Effector memory CD8-positive, alpha-beta T cell (primary cell): ENCODE measurements at regions not wholly inside any gene's neighbourhood (a gene's known extent, or its start where the extent isn't known, plus 50 kb on each side); places are given as distances from the start of the nearest gene placed in this dataset.
"Not testable (repeated sequence)": the region's sequence is repeated elsewhere in the genome, so short reads cannot be mapped to it uniquely, and the experiment has no call there.

Experiments used
- ATAC-seq: fragments of 150-1000 bp; cut with Tn5 transposase; replicated peaks from 2 replicates; pipeline ENCODE4 v1.10.0; 2021; ENCODE audit warnings: mild to moderate bottlenecking, moderate library complexity
- DNase-seq, 3 experiments: peaks; one replicate each; pipeline ENCODE4 v3.0.0; 2021
- H3K27ac Mint-ChIP-seq, 2 donors: one replicate each; pipeline ENCODE4 v1.8.0; 2022; ENCODE audit warnings: mild to moderate bottlenecking in 2 of 2, mixed read lengths in 2 of 2, moderate library complexity in 2 of 2
- H3K27me3 Mint-ChIP-seq, 2 donors: one replicate each; pipeline ENCODE4 v1.8.0; 2022; ENCODE audit warnings: mixed read lengths in 2 of 2
- H3K36me3 Mint-ChIP-seq: one replicate; pipeline ENCODE4 v1.8.0; 2022; ENCODE audit warnings: mild to moderate bottlenecking, moderate library complexity, mixed read lengths; ENCODE audit not compliant: insufficient read depth
- H3K4me1 Mint-ChIP-seq, 2 donors: one replicate each; pipeline ENCODE4 v1.8.0; 2022; ENCODE audit warnings: low read depth in 2 of 2, mixed read lengths in 2 of 2
- H3K4me3 Mint-ChIP-seq, 2 donors: one replicate each; pipeline ENCODE4 v1.8.0; 2022; ENCODE audit warnings: mild to moderate bottlenecking in 2 of 2, mixed read lengths in 2 of 2, moderate library complexity in 2 of 2
- H3K9me3 Mint-ChIP-seq, 2 donors: one replicate each; pipeline ENCODE4 v1.8.0; 2022; ENCODE audit warnings: mixed read lengths in 2 of 2

- DNase-seq (no peak), ATAC-seq (no peak)
- H3K4me3 Mint-ChIP-seq = no peak overlapping the region
- no peak overlapping the region for H3K27ac Mint-ChIP-seq
- no peaks in the 10 kb centered on the region for H3K4me1 Mint-ChIP-seq
- no peaks in the 10 kb centered on the region for H3K36me3 Mint-ChIP-seq
- H3K27me3 Mint-ChIP-seq = no peaks in the 10 kb centered on the region
- no peaks in the 10 kb centered on the region for H3K9me3 Mint-ChIP-seq
Measured at GRCh38 chrX:13189380-13189779, 130.5 kb downstream of the ATXN3L start.

GRCh38 chrX:13188731-13189309, 131.0 kb downstream of the ATXN3L start:
- Mint-ChIP-seq H3K9me3 (no peaks in the 10 kb centered on the region), H3K4me3 (no peak overlapping the region), H3K27ac (no peak overlapping the region), H3K36me3 (no peaks in the 10 kb centered on the region), H3K4me1 (no peaks in the 10 kb centered on the region), H3K27me3 (no peaks in the 10 kb centered on the region)
- ATAC-seq = no peak
- DNase-seq = no peak

- H3K9me3 Mint-ChIP-seq, H3K27me3 Mint-ChIP-seq, H3K27ac Mint-ChIP-seq, H3K4me3 Mint-ChIP-seq, H3K36me3 Mint-ChIP-seq, DNase-seq, ATAC-seq, H3K4me1 Mint-ChIP-seq: not testable (repeated sequence)
Measured at GRCh38 chrX:13186643-13187042, 133.2 kb downstream of the ATXN3L start.

- ATAC-seq (no peak), DNase-seq (no peak)
- Mint-ChIP-seq H3K36me3 (no peaks in the 10 kb centered on the region), H3K27ac (no peak overlapping the region), H3K9me3 (no peaks in the 10 kb centered on the region), H3K4me3 (no peak overlapping the region), H3K27me3 (no peaks in the 10 kb centered on the region), H3K4me1 (no peaks in the 10 kb centered on the region)
Measured at GRCh38 chrX:13180807-13181206, 136.4 kb upstream of the FAM9C start.

GRCh38 chrX:13179586-13179985, 135.2 kb upstream of the FAM9C start:
- no peak overlapping the region for H3K4me3 Mint-ChIP-seq
- no peaks in the 10 kb centered on the region for H3K36me3 Mint-ChIP-seq
- ATAC-seq (no peak), DNase-seq (no peak)
- H3K4me1 Mint-ChIP-seq = no peaks in the 10 kb centered on the region
- H3K9me3 Mint-ChIP-seq = no peaks in the 10 kb centered on the region
- no peak overlapping the region for H3K27ac Mint-ChIP-seq
- no peaks in the 10 kb centered on the region for H3K27me3 Mint-ChIP-seq

- ATAC-seq = no peak
- no peaks in the 10 kb centered on the region for H3K4me1 Mint-ChIP-seq
- H3K27ac Mint-ChIP-seq = no peak overlapping the region
- H3K4me3 Mint-ChIP-seq = no peak overlapping the region
- no peaks in the 10 kb centered on the region for H3K36me3 Mint-ChIP-seq
- no peaks in the 10 kb centered on the region for H3K27me3 Mint-ChIP-seq
- H3K9me3 Mint-ChIP-seq = no peaks in the 10 kb centered on the region
- no peak for DNase-seq
Measured at GRCh38 chrX:13179100-13179499, 134.7 kb upstream of the FAM9C start.

- ATAC-seq (no peak), DNase-seq (no peak)
- Mint-ChIP-seq H3K27ac (no peak overlapping the region), H3K27me3 (no peaks in the 10 kb centered on the region), H3K4me1 (no peaks in the 10 kb centered on the region), H3K9me3 (no peaks in the 10 kb centered on the region), H3K4me3 (no peak overlapping the region), H3K36me3 (no peaks in the 10 kb centered on the region)
Measured at GRCh38 chrX:13177921-13178566, 133.6 kb upstream of the FAM9C start.

GRCh38 chrX:13175056-13175455, 130.6 kb upstream of the FAM9C start:
- H3K36me3 Mint-ChIP-seq = no peaks in the 10 kb centered on the region
- no peaks in the 10 kb centered on the region for H3K4me1 Mint-ChIP-seq

GRCh38 chrX:13170966-13171558, 126.6 kb upstream of the FAM9C start:
- no peak overlapping the region for H3K27ac Mint-ChIP-seq
- H3K4me1 Mint-ChIP-seq = peaks cover 7 to 8% of the 10 kb centered on the region in 2 donors
- H3K9me3 Mint-ChIP-seq = no peaks in the 10 kb centered on the region
- no peak overlapping the region for H3K4me3 Mint-ChIP-seq
- H3K36me3 Mint-ChIP-seq = no peaks in the 10 kb centered on the region
- no peak for ATAC-seq
- H3K27me3 Mint-ChIP-seq = no peaks in the 10 kb centered on the region
- no peak for DNase-seq

More at GRCh38 chrX:13175056-13175455, 130.6 kb upstream of the FAM9C start:
- no peak overlapping the region for H3K4me3 Mint-ChIP-seq
- H3K9me3 Mint-ChIP-seq = no peaks in the 10 kb centered on the region
- DNase-seq (no peak), ATAC-seq (no peak)
- H3K27me3 Mint-ChIP-seq = no peaks in the 10 kb centered on the region
- no peak overlapping the region for H3K27ac Mint-ChIP-seq

- ATAC-seq (no peak), DNase-seq (no peak)
- Mint-ChIP-seq H3K27ac (no peak overlapping the region), H3K4me1 (peaks cover 7 to 8% of the 10 kb centered on the region in 2 donors), H3K4me3 (no peak overlapping the region), H3K9me3 (no peaks in the 10 kb centered on the region), H3K27me3 (no peaks in the 10 kb centered on the region), H3K36me3 (no peaks in the 10 kb centered on the region)
Measured at GRCh38 chrX:13169684-13170083, 125.3 kb upstream of the FAM9C start.

GRCh38 chrX:13168269-13168668, 123.8 kb upstream of the FAM9C start:
- Mint-ChIP-seq H3K27ac (peak overlapping the region in 1 of 2 donors; percentile 90), H3K4me3 (peak overlapping the region; percentile 33 to 34), H3K27me3 (no peaks in the 10 kb centered on the region), H3K4me1 (peaks cover 7 to 8% of the 10 kb centered on the region in 2 donors), H3K36me3 (no peaks in the 10 kb centered on the region), H3K9me3 (no peaks in the 10 kb centered on the region)
- ATAC-seq (no peak), DNase-seq (no peak)

- H3K4me1 Mint-ChIP-seq = peaks cover 7 to 8% of the 10 kb centered on the region in 2 donors
- ATAC-seq = peak; percentile 33
- H3K27ac Mint-ChIP-seq = peak overlapping the region in 1 of 2 donors; percentile 90
- H3K9me3 Mint-ChIP-seq = no peaks in the 10 kb centered on the region
- H3K27me3 Mint-ChIP-seq = no peaks in the 10 kb centered on the region
- DNase-seq = no peak
- no peaks in the 10 kb centered on the region for H3K36me3 Mint-ChIP-seq
- H3K4me3 Mint-ChIP-seq = peak overlapping the region; percentile 33 to 34
Measured at GRCh38 chrX:13167481-13168231, 123.2 kb upstream of the FAM9C start.

GRCh38 chrX:13165266-13166189, 121.1 kb upstream of the FAM9C start:
- H3K4me1 Mint-ChIP-seq = peaks cover 7 to 11% of the 10 kb centered on the region in 2 donors
- no peak overlapping the region for H3K4me3 Mint-ChIP-seq
- no peaks in the 10 kb centered on the region for H3K9me3 Mint-ChIP-seq
- no peaks in the 10 kb centered on the region for H3K27me3 Mint-ChIP-seq
- no peaks in the 10 kb centered on the region for H3K36me3 Mint-ChIP-seq
- H3K27ac Mint-ChIP-seq = no peak overlapping the region
- DNase-seq (no peak), ATAC-seq (no peak)
